ENCODE measurements at regions not wholly inside any gene's neighbourhood (a gene's known extent, or its start where the extent isn't known, plus 50 kb on each side); places are given as distances from the start of the nearest gene placed in this dataset.
"Not testable (repeated sequence)": the region's sequence is repeated elsewhere in the genome, so short reads cannot be mapped to it uniquely, and the experiment has no call there.

- no peak for DNase-seq
Measured at GRCh38 chr4:84286048-84286447, 213.0 kb downstream of the NKX6-1 start.

GRCh38 chr4:84279678-84280077, 219.4 kb downstream of the NKX6-1 start:
- no peak for DNase-seq

GRCh38 chr4:84277923-84278322, 221.2 kb downstream of the NKX6-1 start:
- no peak for DNase-seq

GRCh38 chr4:84276752-84277151, 222.3 kb downstream of the NKX6-1 start:
- DNase-seq = no peak

GRCh38 chr4:84269536-84270044, 229.5 kb downstream of the NKX6-1 start:
- no peak for DNase-seq

- DNase-seq = no peak
Measured at GRCh38 chr4:84264652-84265051, 234.4 kb downstream of the NKX6-1 start.

- no peak for DNase-seq
Measured at GRCh38 chr4:84263415-84263814, 235.7 kb downstream of the NKX6-1 start.

GRCh38 chr4:84260495-84260894, 238.6 kb downstream of the NKX6-1 start:
- DNase-seq = no peak

- DNase-seq = no peak
Measured at GRCh38 chr4:84258905-84259830, 239.9 kb downstream of the NKX6-1 start.

- no peak for DNase-seq
Measured at GRCh38 chr4:84254537-84254936, 244.6 kb downstream of the NKX6-1 start.

GRCh38 chr4:84249521-84249920, 249.6 kb downstream of the NKX6-1 start:
- DNase-seq = no peak

- DNase-seq = not testable (repeated sequence)
Measured at GRCh38 chr4:84245042-84245441, 254.1 kb downstream of the NKX6-1 start.

GRCh38 chr4:84244346-84244801, 254.7 kb downstream of the NKX6-1 start:
- not testable (repeated sequence) for DNase-seq

GRCh38 chr4:84243685-84244084, 255.4 kb downstream of the NKX6-1 start:
- no peak for DNase-seq

- DNase-seq = no peak
Measured at GRCh38 chr4:84239278-84239845, 259.7 kb downstream of the NKX6-1 start.

- no peak for DNase-seq
Measured at GRCh38 chr4:84238247-84239090, 260.6 kb downstream of the NKX6-1 start.

- no peak for DNase-seq
Measured at GRCh38 chr4:84237008-84237407, 262.1 kb downstream of the NKX6-1 start.

GRCh38 chr4:84235126-84235944, 263.8 kb downstream of the NKX6-1 start:
- DNase-seq = no peak

GRCh38 chr4:84232309-84233095, 266.6 kb downstream of the NKX6-1 start:
- DNase-seq = no peak

- no peak for DNase-seq
Measured at GRCh38 chr4:84231539-84232055, 267.5 kb downstream of the NKX6-1 start.
